Lung microvascular endothelial cell (primary cell): ENCODE measurements at regions not wholly inside any gene's neighbourhood (a gene's known extent, or its start where the extent isn't known, plus 50 kb on each side); places are given as distances from the start of the nearest gene placed in this dataset.

Source experiments
- DNase-seq, 2 donors: peaks; one replicate each; pipeline versions ENCODE4 v3.0.0 to v3.0.0-alpha.2; 2010; ENCODE audit warnings: low read depth in 2 of 2

- no peak for DNase-seq
Observed at GRCh38 chr18:78054801-78055200, 805.2 kb downstream of the GALR1 start.

- no peak for DNase-seq
Observed at GRCh38 chr18:78056011-78056410, 806.4 kb downstream of the GALR1 start.

- DNase-seq, result no peak
Observed at GRCh38 chr18:78069784-78070664, 820.4 kb downstream of the GALR1 start.

- DNase-seq, result no peak
Observed at GRCh38 chr18:78071166-78071710, 821.6 kb downstream of the GALR1 start.

GRCh38 chr18:78071776-78072175 lies 822.1 kb downstream of the GALR1 start:
- no peak for DNase-seq

GRCh38 chr18:78072375-78072774 lies 822.7 kb downstream of the GALR1 start:
- DNase-seq, result no peak

- DNase-seq, result no peak
Observed at GRCh38 chr18:78073275-78073674, 823.6 kb downstream of the GALR1 start.

- DNase-seq, result no peak
Observed at GRCh38 chr18:78074400-78075020, 824.9 kb downstream of the GALR1 start.

GRCh38 chr18:78080081-78080480 lies 830.4 kb downstream of the GALR1 start:
- no peak for DNase-seq

GRCh38 chr18:78080761-78081160 lies 831.1 kb downstream of the GALR1 start:
- no peak for DNase-seq

- DNase-seq, result no peak
Observed at GRCh38 chr18:78082816-78083215, 833.2 kb downstream of the GALR1 start.

GRCh38 chr18:78085241-78086185 lies 835.9 kb downstream of the GALR1 start:
- DNase-seq, result no peak

- DNase-seq, result no peak
Observed at GRCh38 chr18:78086931-78087330, 837.3 kb downstream of the GALR1 start.

- DNase-seq, result no peak
Observed at GRCh38 chr18:78087338-78087737, 837.7 kb downstream of the GALR1 start.

- DNase-seq, result no peak
Observed at GRCh38 chr18:78090584-78090983, 840.9 kb downstream of the GALR1 start.

- DNase-seq, result no peak
Observed at GRCh38 chr18:78092901-78093300, 843.3 kb downstream of the GALR1 start.

GRCh38 chr18:78099979-78100588 lies 850.4 kb downstream of the GALR1 start:
- DNase-seq, result no peak

GRCh38 chr18:78101091-78101490 lies 851.4 kb downstream of the GALR1 start:
- DNase-seq, result no peak

- DNase-seq, result no peak
Observed at GRCh38 chr18:78102135-78102534, 852.5 kb downstream of the GALR1 start.

- DNase-seq, result no peak
Observed at GRCh38 chr18:78105611-78106010, 856.0 kb downstream of the GALR1 start.

- no peak for DNase-seq
Observed at GRCh38 chr18:78106946-78107345, 857.3 kb downstream of the GALR1 start.
